ENCODE measurements at regions not wholly inside any gene's neighbourhood (a gene's known extent, or its start where the extent isn't known, plus 50 kb on each side); places are given as distances from the start of the nearest gene placed in this dataset.

DNA sequence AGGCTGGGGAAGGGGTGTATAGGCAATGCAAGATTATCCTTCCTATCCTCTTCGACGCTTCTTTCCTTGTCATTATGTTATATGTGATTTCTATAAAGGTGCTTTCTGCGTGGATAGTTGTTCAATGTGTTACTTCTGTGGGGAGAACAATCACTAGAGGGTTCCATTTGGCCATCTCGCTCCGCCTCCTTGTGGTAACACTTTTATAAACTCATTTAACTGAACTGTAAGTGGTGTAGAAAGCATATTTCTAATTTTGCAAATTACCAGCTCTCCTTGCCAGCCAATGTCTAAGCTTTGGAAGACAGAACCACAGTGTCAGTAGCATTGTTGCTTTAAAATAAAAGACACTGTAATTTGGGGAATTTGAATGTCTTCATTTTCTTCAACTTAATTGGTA, 1093.7 kb upstream of the MIR17HG start:
- Mint-ChIP-seq H3K27ac (no peak overlapping the region), H3K27me3 (ENCODE audit: insufficient read depth, low read depth, poor library complexity) (no peaks in the 10 kb centered on the region), H3K9me3 (no peaks in the 10 kb centered on the region; the same call in 2 of the 3 replicates), H3K4me3 (no peak overlapping the region), H3K36me3 (ENCODE audit: low read depth) (peaks cover 4% of the 10 kb centered on the region; the same call in 1 of the 3 replicates), H3K4me1 (peaks cover 8% of the 10 kb centered on the region; the same call in 2 of the 3 replicates)
- no peak overlapping the region for H3K4me2 ChIP-seq
- H2AFZ ChIP-seq: no peak overlapping the region
- H3K79me2 ChIP-seq (replicated peaks; ENCODE audit: insufficient read depth): no peaks in the 10 kb centered on the region
- no peaks in the 10 kb centered on the region for H3F3A ChIP-seq (replicated peaks; ENCODE audit: low read depth)
- H4K20me1 ChIP-seq (replicated peaks; ENCODE audit: insufficient read depth): no peaks in the 10 kb centered on the region
- no peak overlapping the region for H3K27ac ChIP-seq (ENCODE audit: low read depth)
- ATAC-seq: no peak
- H3K27me3 ChIP-seq (ENCODE audit: insufficient read depth): no peaks in the 10 kb centered on the region
- peaks cover 8% of the 10 kb centered on the region; the same call in 1 of the 2 replicates for H3K4me1 ChIP-seq (ENCODE audit: insufficient read depth)
- H3K9me2 ChIP-seq (ENCODE audit: insufficient read depth): 0 out of 2 replicates have a peak, but pooled peaks cover 5% of the 10 kb centered on the region
- peak; percentile 10 for DNase-seq (ENCODE audit: low spot score)
- no peaks in the 10 kb centered on the region for H3K36me3 ChIP-seq (ENCODE audit: insufficient read depth)
- no peak overlapping the region for H3K4me3 ChIP-seq
- TF ChIP-seq, protein P1, sequence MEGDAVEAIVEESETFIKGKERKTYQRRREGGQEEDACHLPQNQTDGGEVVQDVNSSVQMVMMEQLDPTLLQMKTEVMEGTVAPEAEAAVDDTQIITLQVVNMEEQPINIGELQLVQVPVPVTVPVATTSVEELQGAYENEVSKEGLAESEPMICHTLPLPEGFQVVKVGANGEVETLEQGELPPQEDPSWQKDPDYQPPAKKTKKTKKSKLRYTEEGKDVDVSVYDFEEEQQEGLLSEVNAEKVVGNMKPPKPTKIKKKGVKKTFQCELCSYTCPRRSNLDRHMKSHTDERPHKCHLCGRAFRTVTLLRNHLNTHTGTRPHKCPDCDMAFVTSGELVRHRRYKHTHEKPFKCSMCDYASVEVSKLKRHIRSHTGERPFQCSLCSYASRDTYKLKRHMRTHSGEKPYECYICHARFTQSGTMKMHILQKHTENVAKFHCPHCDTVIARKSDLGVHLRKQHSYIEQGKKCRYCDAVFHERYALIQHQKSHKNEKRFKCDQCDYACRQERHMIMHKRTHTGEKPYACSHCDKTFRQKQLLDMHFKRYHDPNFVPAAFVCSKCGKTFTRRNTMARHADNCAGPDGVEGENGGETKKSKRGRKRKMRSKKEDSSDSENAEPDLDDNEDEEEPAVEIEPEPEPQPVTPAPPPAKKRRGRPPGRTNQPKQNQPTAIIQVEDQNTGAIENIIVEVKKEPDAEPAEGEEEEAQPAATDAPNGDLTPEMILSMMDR (conservative IDR thresholded peaks at IDR 0.05; ENCODE audit: low read depth in 2 of 2): peak; percentile 42 to 50
- TF ChIP-seq EZH2 (IDR thresholded peaks at IDR 0.05; ENCODE audit: low read depth, unreplicated experiment): no peak
- TF ChIP-seq, protein P2, sequence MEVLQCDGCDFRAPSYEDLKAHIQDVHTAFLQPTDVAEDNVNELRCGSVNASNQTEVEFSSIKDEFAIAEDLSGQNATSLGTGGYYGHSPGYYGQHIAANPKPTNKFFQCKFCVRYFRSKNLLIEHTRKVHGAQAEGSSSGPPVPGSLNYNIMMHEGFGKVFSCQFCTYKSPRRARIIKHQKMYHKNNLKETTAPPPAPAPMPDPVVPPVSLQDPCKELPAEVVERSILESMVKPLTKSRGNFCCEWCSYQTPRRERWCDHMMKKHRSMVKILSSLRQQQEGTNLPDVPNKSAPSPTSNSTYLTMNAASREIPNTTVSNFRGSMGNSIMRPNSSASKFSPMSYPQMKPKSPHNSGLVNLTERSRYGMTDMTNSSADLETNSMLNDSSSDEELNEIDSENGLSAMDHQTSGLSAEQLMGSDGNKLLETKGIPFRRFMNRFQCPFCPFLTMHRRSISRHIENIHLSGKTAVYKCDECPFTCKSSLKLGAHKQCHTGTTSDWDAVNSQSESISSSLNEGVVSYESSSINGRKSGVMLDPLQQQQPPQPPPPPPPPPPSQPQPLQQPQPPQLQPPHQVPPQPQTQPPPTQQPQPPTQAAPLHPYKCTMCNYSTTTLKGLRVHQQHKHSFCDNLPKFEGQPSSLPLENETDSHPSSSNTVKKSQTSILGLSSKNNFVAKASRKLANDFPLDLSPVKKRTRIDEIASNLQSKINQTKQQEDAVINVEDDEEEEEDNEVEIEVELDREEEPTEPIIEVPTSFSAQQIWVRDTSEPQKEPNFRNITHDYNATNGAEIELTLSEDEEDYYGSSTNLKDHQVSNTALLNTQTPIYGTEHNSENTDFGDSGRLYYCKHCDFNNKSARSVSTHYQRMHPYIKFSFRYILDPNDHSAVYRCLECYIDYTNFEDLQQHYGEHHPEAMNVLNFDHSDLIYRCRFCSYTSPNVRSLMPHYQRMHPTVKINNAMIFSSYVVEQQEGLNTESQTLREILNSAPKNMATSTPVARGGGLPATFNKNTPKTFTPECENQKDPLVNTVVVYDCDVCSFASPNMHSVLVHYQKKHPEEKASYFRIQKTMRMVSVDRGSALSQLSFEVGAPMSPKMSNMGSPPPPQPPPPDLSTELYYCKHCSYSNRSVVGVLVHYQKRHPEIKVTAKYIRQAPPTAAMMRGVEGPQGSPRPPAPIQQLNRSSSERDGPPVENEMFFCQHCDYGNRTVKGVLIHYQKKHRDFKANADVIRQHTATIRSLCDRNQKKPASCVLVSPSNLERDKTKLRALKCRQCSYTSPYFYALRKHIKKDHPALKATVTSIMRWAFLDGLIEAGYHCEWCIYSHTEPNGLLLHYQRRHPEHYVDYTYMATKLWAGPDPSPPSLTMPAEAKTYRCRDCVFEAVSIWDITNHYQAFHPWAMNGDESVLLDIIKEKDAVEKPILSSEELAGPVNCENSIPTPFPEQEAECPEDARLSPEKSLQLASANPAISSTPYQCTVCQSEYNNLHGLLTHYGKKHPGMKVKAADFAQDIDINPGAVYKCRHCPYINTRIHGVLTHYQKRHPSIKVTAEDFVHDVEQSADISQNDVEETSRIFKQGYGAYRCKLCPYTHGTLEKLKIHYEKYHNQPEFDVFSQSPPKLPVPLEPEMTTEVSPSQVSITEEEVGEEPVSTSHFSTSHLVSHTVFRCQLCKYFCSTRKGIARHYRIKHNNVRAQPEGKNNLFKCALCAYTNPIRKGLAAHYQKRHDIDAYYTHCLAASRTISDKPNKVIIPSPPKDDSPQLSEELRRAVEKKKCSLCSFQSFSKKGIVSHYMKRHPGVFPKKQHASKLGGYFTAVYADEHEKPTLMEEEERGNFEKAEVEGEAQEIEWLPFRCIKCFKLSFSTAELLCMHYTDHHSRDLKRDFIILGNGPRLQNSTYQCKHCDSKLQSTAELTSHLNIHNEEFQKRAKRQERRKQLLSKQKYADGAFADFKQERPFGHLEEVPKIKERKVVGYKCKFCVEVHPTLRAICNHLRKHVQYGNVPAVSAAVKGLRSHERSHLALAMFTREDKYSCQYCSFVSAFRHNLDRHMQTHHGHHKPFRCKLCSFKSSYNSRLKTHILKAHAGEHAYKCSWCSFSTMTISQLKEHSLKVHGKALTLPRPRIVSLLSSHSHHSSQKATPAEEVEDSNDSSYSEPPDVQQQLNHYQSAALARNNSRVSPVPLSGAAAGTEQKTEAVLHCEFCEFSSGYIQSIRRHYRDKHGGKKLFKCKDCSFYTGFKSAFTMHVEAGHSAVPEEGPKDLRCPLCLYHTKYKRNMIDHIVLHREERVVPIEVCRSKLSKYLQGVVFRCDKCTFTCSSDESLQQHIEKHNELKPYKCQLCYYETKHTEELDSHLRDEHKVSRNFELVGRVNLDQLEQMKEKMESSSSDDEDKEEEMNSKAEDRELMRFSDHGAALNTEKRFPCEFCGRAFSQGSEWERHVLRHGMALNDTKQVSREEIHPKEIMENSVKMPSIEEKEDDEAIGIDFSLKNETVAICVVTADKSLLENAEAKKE (CRISPR knock-in tag; IDR thresholded peaks at IDR 0.05): no peak

DNA sequence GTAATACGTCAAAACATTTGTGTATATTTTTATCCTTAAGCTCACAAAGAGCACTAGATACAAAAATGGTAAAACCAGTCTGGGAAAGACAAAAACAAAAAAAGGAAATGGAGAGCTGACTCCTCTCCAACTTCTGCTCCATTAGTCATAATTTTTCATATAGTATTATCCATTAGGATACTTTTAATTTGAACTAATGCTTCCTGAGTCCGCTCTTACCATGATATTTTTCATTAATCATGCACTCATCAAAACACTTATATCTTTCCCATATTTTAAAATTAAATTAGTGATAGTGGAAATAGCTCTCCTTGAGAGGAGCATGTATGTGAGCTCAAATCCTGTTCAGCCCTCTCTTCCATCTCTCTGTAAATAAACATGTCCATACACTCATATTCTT, 1093.0 kb upstream of the MIR17HG start:
- Mint-ChIP-seq H3K27me3 (ENCODE audit: insufficient read depth, low read depth, poor library complexity) (no peaks in the 10 kb centered on the region), H3K4me3 (no peak overlapping the region), H3K4me1 (peaks cover 8% of the 10 kb centered on the region; the same call in 2 of the 3 replicates), H3K9me3 (no peaks in the 10 kb centered on the region; the same call in 2 of the 3 replicates), H3K27ac (no peak overlapping the region), H3K36me3 (ENCODE audit: low read depth) (peaks cover 4% of the 10 kb centered on the region; the same call in 1 of the 3 replicates)
- H4K20me1 ChIP-seq (replicated peaks; ENCODE audit: insufficient read depth): no peaks in the 10 kb centered on the region
- H3K4me2 ChIP-seq: no peak overlapping the region
- no peaks in the 10 kb centered on the region for H3K27me3 ChIP-seq (ENCODE audit: insufficient read depth)
- H3K27ac ChIP-seq (ENCODE audit: low read depth): no peak overlapping the region
- no peak for ATAC-seq
- no peaks in the 10 kb centered on the region for H3F3A ChIP-seq (replicated peaks; ENCODE audit: low read depth)
- H2AFZ ChIP-seq: no peak overlapping the region
- H3K4me3 ChIP-seq: no peak overlapping the region
- H3K9me2 ChIP-seq (ENCODE audit: insufficient read depth): 0 out of 2 replicates have a peak, but pooled peaks cover 5% of the 10 kb centered on the region
- H3K36me3 ChIP-seq (ENCODE audit: insufficient read depth): no peaks in the 10 kb centered on the region
- peaks cover 8% of the 10 kb centered on the region; the same call in 1 of the 2 replicates for H3K4me1 ChIP-seq (ENCODE audit: insufficient read depth)
- H3K79me2 ChIP-seq (replicated peaks; ENCODE audit: insufficient read depth): no peaks in the 10 kb centered on the region
- no peak for DNase-seq (ENCODE audit: low spot score)
- TF ChIP-seq ZNF114 (CRISPR knock-in tag; IDR thresholded peaks at IDR 0.05) (no peak), POLR2AphosphoS5 (IDR thresholded peaks at IDR 0.05; ENCODE audit: low read depth) (no peak)
- TF ChIP-seq, protein P1 (conservative IDR thresholded peaks at IDR 0.05; ENCODE audit: low read depth in 2 of 2): no peak
- TF ChIP-seq, protein P3, sequence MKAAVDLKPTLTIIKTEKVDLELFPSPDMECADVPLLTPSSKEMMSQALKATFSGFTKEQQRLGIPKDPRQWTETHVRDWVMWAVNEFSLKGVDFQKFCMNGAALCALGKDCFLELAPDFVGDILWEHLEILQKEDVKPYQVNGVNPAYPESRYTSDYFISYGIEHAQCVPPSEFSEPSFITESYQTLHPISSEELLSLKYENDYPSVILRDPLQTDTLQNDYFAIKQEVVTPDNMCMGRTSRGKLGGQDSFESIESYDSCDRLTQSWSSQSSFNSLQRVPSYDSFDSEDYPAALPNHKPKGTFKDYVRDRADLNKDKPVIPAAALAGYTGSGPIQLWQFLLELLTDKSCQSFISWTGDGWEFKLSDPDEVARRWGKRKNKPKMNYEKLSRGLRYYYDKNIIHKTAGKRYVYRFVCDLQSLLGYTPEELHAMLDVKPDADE (IDR thresholded peaks at IDR 0.05): no peak

Data from GM23338 (cell line).